Spinal cord (tissue), 1 donor: ENCODE measurements at regions not wholly inside any gene's neighbourhood (a gene's known extent, or its start where the extent isn't known, plus 50 kb on each side); places are given as distances from the start of the nearest gene placed in this dataset. TPM values are rescaled to one million over a fixed set of nuclear protein-coding genes. Genes with fewer than 3 reads are reported as not detected.

Experiments used
- small RNA-seq: library from RNA; depleted of rRNA; stranded (forward); fragments of <200 nt; gene quantifications from one replicate; pipeline ENCODE3, GENCODE V24; 2014; ENCODE audit warnings: low replicate concordance

Small RNAs in the stretch of these regions (small RNA-seq; reads per million reads assigned to genes)
- gene RF00019: not detected
